ENCODE measurements at regions not wholly inside any gene's neighbourhood (a gene's known extent, or its start where the extent isn't known, plus 50 kb on each side); places are given as distances from the start of the nearest gene placed in this dataset.

- H3K27ac Mint-ChIP-seq, result no peak overlapping the region
- no peaks in the 10 kb centered on the region for H3K27me3 Mint-ChIP-seq (ENCODE audit: low read depth)
- intact Hi-C loops (cut with micrococcal nuclease), result no loop called here
- H3K9me3 Mint-ChIP-seq, result no peaks in the 10 kb centered on the region
- no peaks in the 10 kb centered on the region for H3K4me1 Mint-ChIP-seq (ENCODE audit: low read depth)
- H3K4me3 Mint-ChIP-seq (ENCODE audit: low read depth), result no peak overlapping the region
- no peaks in the 10 kb centered on the region for H3K36me3 Mint-ChIP-seq (ENCODE audit: low read depth)
- no peak for DNase-seq (ENCODE audit: low spot score)
Observed at GRCh38 chr5:60184606-60185005, 291.1 kb upstream of the PDE4D start.

DNA sequence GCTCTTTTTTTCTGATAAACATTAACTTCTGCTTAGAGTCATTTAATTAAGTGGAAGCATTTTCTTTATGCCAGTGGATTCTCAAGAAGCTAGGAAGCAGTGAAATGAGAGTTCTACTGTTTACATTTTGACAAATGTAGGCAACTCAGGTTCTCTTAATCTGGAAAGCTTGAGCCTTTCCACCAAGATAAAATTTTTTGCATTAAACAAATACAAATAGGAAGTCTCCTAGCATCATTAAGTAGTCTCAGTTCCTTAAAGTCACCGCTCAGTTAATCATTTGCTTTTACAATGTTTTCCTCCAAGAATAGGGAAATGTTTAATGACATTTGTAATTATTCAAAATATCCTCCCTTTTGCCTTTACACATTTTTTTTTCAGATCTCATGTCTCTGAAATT lies 290.4 kb upstream of the PDE4D start:
- no peaks in the 10 kb centered on the region for H3K4me1 Mint-ChIP-seq (ENCODE audit: low read depth)

GRCh38 chr5:60178101-60178500 lies 284.6 kb upstream of the PDE4D start:
- H3K27me3 Mint-ChIP-seq (ENCODE audit: low read depth), result no peaks in the 10 kb centered on the region
- no peaks in the 10 kb centered on the region for H3K9me3 Mint-ChIP-seq
- H3K27ac Mint-ChIP-seq, result no peak overlapping the region
- H3K4me3 Mint-ChIP-seq (ENCODE audit: low read depth), result no peak overlapping the region
- no peaks in the 10 kb centered on the region for H3K36me3 Mint-ChIP-seq (ENCODE audit: low read depth)
- no peaks in the 10 kb centered on the region for H3K4me1 Mint-ChIP-seq (ENCODE audit: low read depth)
- no peak for DNase-seq (ENCODE audit: low spot score)
- intact Hi-C loops (cut with micrococcal nuclease), result no loop called here

More for the DNA sequence above, 290.4 kb upstream of the PDE4D start:
- Mint-ChIP-seq H3K4me3 (ENCODE audit: low read depth) (no peak overlapping the region), H3K9me3 (no peaks in the 10 kb centered on the region), H3K27ac (no peak overlapping the region), H3K27me3 (ENCODE audit: low read depth) (no peaks in the 10 kb centered on the region), H3K36me3 (ENCODE audit: low read depth) (no peaks in the 10 kb centered on the region)
- DNase-seq (ENCODE audit: low spot score), result no peak
- intact Hi-C loops (cut with micrococcal nuclease), result no loop called here

DNA sequence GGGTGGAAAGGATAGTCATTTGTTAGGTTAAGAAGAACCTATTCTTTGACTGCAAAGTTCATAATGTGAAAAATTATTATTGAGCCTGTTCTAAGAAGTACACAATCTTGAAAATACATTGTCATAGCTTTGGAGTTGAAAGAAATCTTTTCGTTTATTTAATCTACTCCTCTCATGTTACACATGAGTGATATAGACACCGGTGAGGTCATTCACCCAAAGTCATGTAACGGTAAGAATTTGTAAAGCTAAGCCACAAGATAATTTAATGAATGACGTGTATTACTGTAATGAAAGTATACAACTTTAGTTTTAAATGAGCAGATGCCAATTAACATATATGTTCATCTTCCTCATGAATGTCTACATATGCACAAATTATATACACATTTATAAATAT lies 284.1 kb upstream of the PDE4D start:
- Mint-ChIP-seq H3K9me3 (no peaks in the 10 kb centered on the region), H3K27me3 (ENCODE audit: low read depth) (no peaks in the 10 kb centered on the region), H3K36me3 (ENCODE audit: low read depth) (no peaks in the 10 kb centered on the region), H3K4me1 (ENCODE audit: low read depth) (no peaks in the 10 kb centered on the region), H3K27ac (no peak overlapping the region), H3K4me3 (ENCODE audit: low read depth) (no peak overlapping the region)
- intact Hi-C loops (cut with micrococcal nuclease), result no loop called here
- no peak for DNase-seq (ENCODE audit: low spot score)

GRCh38 chr5:60173667-60174066 lies 280.1 kb upstream of the PDE4D start:
- Mint-ChIP-seq H3K27ac (no peak overlapping the region), H3K4me1 (ENCODE audit: low read depth) (no peaks in the 10 kb centered on the region), H3K9me3 (no peaks in the 10 kb centered on the region), H3K4me3 (ENCODE audit: low read depth) (no peak overlapping the region), H3K36me3 (ENCODE audit: low read depth) (no peaks in the 10 kb centered on the region), H3K27me3 (ENCODE audit: low read depth) (no peaks in the 10 kb centered on the region)
- no peak for DNase-seq (ENCODE audit: low spot score)
- intact Hi-C loops (cut with micrococcal nuclease), result no loop called here

- Mint-ChIP-seq H3K27me3 (ENCODE audit: low read depth) (no peaks in the 10 kb centered on the region), H3K27ac (no peak overlapping the region), H3K4me3 (ENCODE audit: low read depth) (no peak overlapping the region), H3K36me3 (ENCODE audit: low read depth) (no peaks in the 10 kb centered on the region), H3K4me1 (ENCODE audit: low read depth) (no peaks in the 10 kb centered on the region), H3K9me3 (no peaks in the 10 kb centered on the region)
- intact Hi-C loops (cut with micrococcal nuclease), result loop anchor here (5.0 kb wide), 1 partner anchor 351 kb away; no protein-coding TSS in a partner anchor
- DNase-seq (ENCODE audit: low spot score), result no peak
Observed at GRCh38 chr5:60163762-60164161, 270.2 kb upstream of the PDE4D start.

GRCh38 chr5:60162441-60162840 lies 268.9 kb upstream of the PDE4D start:
- H3K4me1 Mint-ChIP-seq (ENCODE audit: low read depth), result no peaks in the 10 kb centered on the region
- H3K9me3 Mint-ChIP-seq, result no peaks in the 10 kb centered on the region
- DNase-seq (ENCODE audit: low spot score), result no peak
- H3K36me3 Mint-ChIP-seq (ENCODE audit: low read depth), result no peaks in the 10 kb centered on the region
- no peaks in the 10 kb centered on the region for H3K27me3 Mint-ChIP-seq (ENCODE audit: low read depth)
- no peak overlapping the region for H3K4me3 Mint-ChIP-seq (ENCODE audit: low read depth)
- intact Hi-C loops (cut with micrococcal nuclease), result loop anchor here (5.0 kb wide), 1 partner anchor 350 kb away; no protein-coding TSS in a partner anchor
- H3K27ac Mint-ChIP-seq, result no peak overlapping the region

DNA sequence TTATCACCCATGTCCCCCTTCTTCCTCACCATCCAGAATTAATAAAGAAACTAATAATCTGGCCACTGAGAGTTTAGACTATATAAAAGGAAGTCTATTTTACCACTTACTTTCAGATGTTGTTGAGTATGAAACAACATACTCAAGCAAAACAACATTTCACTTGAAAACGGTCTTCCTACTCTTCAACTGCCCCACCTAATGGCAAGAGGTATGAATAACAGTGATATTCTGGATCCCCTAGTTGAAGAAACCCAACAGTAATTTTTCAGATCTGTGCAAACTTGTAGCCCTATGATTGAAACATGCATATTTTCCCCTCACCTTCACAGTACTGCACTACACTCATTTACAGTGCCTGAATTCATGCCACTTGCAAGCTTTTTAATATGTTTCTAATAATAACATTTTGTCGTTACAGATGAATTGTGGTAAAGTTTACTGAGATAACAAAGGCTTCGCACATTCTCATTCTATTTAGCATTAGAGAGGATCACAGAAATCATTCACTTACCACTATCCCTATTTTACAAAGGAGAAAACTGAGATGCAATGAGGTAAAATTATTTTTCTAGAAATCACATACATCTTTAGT lies 267.9 kb upstream of the PDE4D start:
- Mint-ChIP-seq H3K27ac (no peak overlapping the region), H3K27me3 (ENCODE audit: low read depth) (no peaks in the 10 kb centered on the region), H3K36me3 (ENCODE audit: low read depth) (no peaks in the 10 kb centered on the region), H3K9me3 (no peaks in the 10 kb centered on the region), H3K4me1 (ENCODE audit: low read depth) (no peaks in the 10 kb centered on the region), H3K4me3 (ENCODE audit: low read depth) (no peak overlapping the region)
- no peak for DNase-seq (ENCODE audit: low spot score)
- intact Hi-C loops (cut with micrococcal nuclease), result loop anchor here (5.0 kb wide), 1 partner anchor 349 kb away; no protein-coding TSS in a partner anchor

DNA sequence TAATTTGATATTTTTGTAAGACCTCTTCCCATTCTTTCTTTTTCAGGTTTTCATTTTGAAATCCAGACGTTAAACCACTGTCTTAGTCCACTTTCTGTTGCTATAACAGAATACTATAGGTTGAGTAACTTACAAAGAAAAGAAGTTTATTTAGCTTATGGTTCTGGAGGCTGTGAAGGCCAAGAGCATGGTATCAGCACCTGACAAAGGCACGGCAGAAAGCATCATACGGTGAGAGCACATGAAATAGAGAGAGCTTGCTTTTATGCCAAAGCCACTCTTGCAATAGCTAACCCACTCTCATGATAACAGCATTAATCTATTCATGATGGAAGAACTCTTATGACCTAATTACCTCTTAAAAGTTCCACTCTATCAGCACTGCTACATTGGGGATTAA lies 255.6 kb upstream of the PDE4D start:
- H3K4me1 Mint-ChIP-seq (ENCODE audit: low read depth), result no peaks in the 10 kb centered on the region
- no peak overlapping the region for H3K4me3 Mint-ChIP-seq (ENCODE audit: low read depth)
- no peaks in the 10 kb centered on the region for H3K36me3 Mint-ChIP-seq (ENCODE audit: low read depth)
- H3K27ac Mint-ChIP-seq, result no peak overlapping the region
- DNase-seq (ENCODE audit: low spot score), result no peak
- intact Hi-C loops (cut with micrococcal nuclease), result no loop called here
- H3K27me3 Mint-ChIP-seq (ENCODE audit: low read depth), result no peaks in the 10 kb centered on the region
- peaks cover 3% of the 10 kb centered on the region for H3K9me3 Mint-ChIP-seq

DNA sequence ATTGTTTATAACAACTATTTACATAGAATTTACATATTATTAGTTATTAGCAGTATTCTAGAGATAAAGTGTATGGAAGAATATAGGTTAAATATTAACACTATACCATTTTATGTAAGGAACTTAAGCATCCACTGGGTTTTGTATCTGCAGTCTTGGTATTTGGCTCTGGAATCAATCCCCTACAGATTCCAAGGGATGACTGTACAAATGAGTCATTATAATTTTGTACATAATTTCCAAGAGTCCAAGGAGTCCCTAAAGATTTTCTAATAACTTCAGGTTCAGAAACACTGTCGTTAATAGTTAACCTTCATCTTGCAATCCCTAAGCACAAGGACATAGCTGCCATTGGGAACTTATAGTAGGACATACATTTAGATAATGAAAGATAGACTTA lies 254.8 kb upstream of the PDE4D start:
- intact Hi-C loops (cut with micrococcal nuclease), result no loop called here
- H3K27ac Mint-ChIP-seq, result no peak overlapping the region

GRCh38 chr5:60147791-60148190 lies 254.3 kb upstream of the PDE4D start:
- intact Hi-C loops (cut with micrococcal nuclease), result no loop called here
- Mint-ChIP-seq H3K4me3 (ENCODE audit: low read depth) (no peak overlapping the region), H3K4me1 (ENCODE audit: low read depth) (no peaks in the 10 kb centered on the region), H3K36me3 (ENCODE audit: low read depth) (no peaks in the 10 kb centered on the region), H3K9me3 (peaks cover 3% of the 10 kb centered on the region), H3K27ac (no peak overlapping the region), H3K27me3 (ENCODE audit: low read depth) (no peaks in the 10 kb centered on the region)
- no peak for DNase-seq (ENCODE audit: low spot score)

More for the DNA sequence above, 254.8 kb upstream of the PDE4D start:
- Mint-ChIP-seq H3K4me3 (ENCODE audit: low read depth) (no peak overlapping the region), H3K27me3 (ENCODE audit: low read depth) (no peaks in the 10 kb centered on the region), H3K36me3 (ENCODE audit: low read depth) (no peaks in the 10 kb centered on the region), H3K4me1 (ENCODE audit: low read depth) (no peaks in the 10 kb centered on the region), H3K9me3 (peaks cover 3% of the 10 kb centered on the region)
- no peak for DNase-seq (ENCODE audit: low spot score)

GRCh38 chr5:60143942-60144549 lies 250.5 kb upstream of the PDE4D start:
- H3K36me3 Mint-ChIP-seq (ENCODE audit: low read depth), result no peaks in the 10 kb centered on the region
- DNase-seq (ENCODE audit: low spot score), result no peak
- H3K27me3 Mint-ChIP-seq (ENCODE audit: low read depth), result no peaks in the 10 kb centered on the region
- intact Hi-C loops (cut with micrococcal nuclease), result no loop called here
- no peak overlapping the region for H3K4me3 Mint-ChIP-seq (ENCODE audit: low read depth)
- no peaks in the 10 kb centered on the region for H3K4me1 Mint-ChIP-seq (ENCODE audit: low read depth)
- no peak overlapping the region for H3K27ac Mint-ChIP-seq
- H3K9me3 Mint-ChIP-seq, result peaks cover 2% of the 10 kb centered on the region

- Mint-ChIP-seq H3K27me3 (ENCODE audit: low read depth) (no peaks in the 10 kb centered on the region), H3K36me3 (ENCODE audit: low read depth) (no peaks in the 10 kb centered on the region), H3K4me3 (ENCODE audit: low read depth) (no peak overlapping the region), H3K27ac (no peak overlapping the region), H3K4me1 (ENCODE audit: low read depth) (no peaks in the 10 kb centered on the region), H3K9me3 (no peaks in the 10 kb centered on the region)
- intact Hi-C loops (cut with micrococcal nuclease), result no loop called here
- DNase-seq (ENCODE audit: low spot score), result no peak
Observed at GRCh38 chr5:60141119-60141518, 247.6 kb upstream of the PDE4D start.

All from activated T-helper 2 cell treated with anti-CD3 and anti-CD28 coated beads, Interferon-gamma antibody, Interleukin-2, Interleukin-4, amounts not matched to agents 10 μg/mL and 5 μg/mL and 100 μg/mL, durations not matched to agents 14 hours and 24 hours and 36 hours (primary cell).